OCI-LY3 (cell line): ENCODE measurements at regions not wholly inside any gene's neighbourhood (a gene's known extent, or its start where the extent isn't known, plus 50 kb on each side); places are given as distances from the start of the nearest gene placed in this dataset.

Experiments
- CTCF ChIP-seq: fragments of 200-600, 300-600 bp; sonication (generic); IDR thresholded peaks from 2 replicates; pipeline ENCODE4 v1.5.1; 2014; ENCODE audit warnings: antibody characterized with exemption, low read length, low read depth
- EZH2phosphoT487 ChIP-seq: fragments of 200-600 bp; shearing (Covaris generic); IDR thresholded peaks from 2 replicates; pipeline ENCODE4 v1.6.1; 2018; ENCODE audit warnings: antibody characterized with exemption, mixed run types, low read depth

DNA sequence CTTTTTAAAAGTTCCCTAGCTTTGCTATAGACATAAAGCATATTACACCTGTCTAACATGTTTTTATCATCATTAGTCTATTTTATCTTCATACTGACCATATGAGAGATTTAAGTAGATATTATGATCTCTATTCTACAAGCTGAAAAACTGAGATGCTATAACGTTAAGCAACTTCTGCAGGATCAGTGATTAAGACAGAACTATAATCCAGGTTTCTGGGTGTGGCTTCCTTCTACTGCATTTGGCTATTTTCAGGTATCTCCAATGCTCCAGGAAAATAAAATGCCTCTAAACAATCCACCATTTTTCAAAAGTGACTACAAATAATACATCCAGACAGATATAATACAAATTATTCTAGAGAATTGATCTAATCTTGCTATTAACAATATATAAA, 53.4 kb downstream of the RGS2 start:
- TF ChIP-seq CTCF (no peak), EZH2phosphoT487 (no peak)
